Duodenal mucosa (tissue), 2 donors: ENCODE measurements at regions not wholly inside any gene's neighbourhood (a gene's known extent, or its start where the extent isn't known, plus 50 kb on each side); places are given as distances from the start of the nearest gene placed in this dataset.
"Not testable (repeated sequence)": the region's sequence is repeated elsewhere in the genome, so short reads cannot be mapped to it uniquely, and the experiment has no call there.

Experiments used
- H3K27ac ChIP-seq: one replicate; pipeline ENCODE4 v1.7.0; 2013; ENCODE audit warnings: low read depth, low read length
- H3K27me3 ChIP-seq, 2 donors: one replicate each; pipeline ENCODE4 v1.7.0; 2013; ENCODE audit warnings: low read length in 2 of 2, control low read depth in 1 of 2; ENCODE audit not compliant: insufficient read depth in 2 of 2, control insufficient read depth in 1 of 2
- H3K36me3 ChIP-seq, 2 donors: one replicate each; pipeline ENCODE4 v1.7.0; 2013; ENCODE audit warnings: low read length in 2 of 2, control low read depth in 1 of 2; ENCODE audit not compliant: insufficient read depth in 2 of 2, control insufficient read depth in 1 of 2
- H3K4me1 ChIP-seq, 2 donors: one replicate each; pipeline ENCODE4 v1.7.0; 2013; ENCODE audit warnings: low read length in 2 of 2, control low read depth in 1 of 2; ENCODE audit not compliant: insufficient read depth in 2 of 2, control insufficient read depth in 1 of 2
- H3K4me3 ChIP-seq, 2 donors: one replicate each; pipeline ENCODE4 v1.7.0; 2013; ENCODE audit warnings: low read length in 2 of 2, low read depth in 1 of 2
- H3K9ac ChIP-seq, 2 donors: one replicate each; pipeline ENCODE4 v1.7.0; 2013; ENCODE audit warnings: low read length in 2 of 2, low read depth in 1 of 2
- H3K9me3 ChIP-seq, 2 donors: one replicate each; pipeline ENCODE4 v1.7.0; 2013; ENCODE audit warnings: low read length in 2 of 2, control low read depth in 1 of 2; ENCODE audit not compliant: control insufficient read depth in 1 of 2

DNA sequence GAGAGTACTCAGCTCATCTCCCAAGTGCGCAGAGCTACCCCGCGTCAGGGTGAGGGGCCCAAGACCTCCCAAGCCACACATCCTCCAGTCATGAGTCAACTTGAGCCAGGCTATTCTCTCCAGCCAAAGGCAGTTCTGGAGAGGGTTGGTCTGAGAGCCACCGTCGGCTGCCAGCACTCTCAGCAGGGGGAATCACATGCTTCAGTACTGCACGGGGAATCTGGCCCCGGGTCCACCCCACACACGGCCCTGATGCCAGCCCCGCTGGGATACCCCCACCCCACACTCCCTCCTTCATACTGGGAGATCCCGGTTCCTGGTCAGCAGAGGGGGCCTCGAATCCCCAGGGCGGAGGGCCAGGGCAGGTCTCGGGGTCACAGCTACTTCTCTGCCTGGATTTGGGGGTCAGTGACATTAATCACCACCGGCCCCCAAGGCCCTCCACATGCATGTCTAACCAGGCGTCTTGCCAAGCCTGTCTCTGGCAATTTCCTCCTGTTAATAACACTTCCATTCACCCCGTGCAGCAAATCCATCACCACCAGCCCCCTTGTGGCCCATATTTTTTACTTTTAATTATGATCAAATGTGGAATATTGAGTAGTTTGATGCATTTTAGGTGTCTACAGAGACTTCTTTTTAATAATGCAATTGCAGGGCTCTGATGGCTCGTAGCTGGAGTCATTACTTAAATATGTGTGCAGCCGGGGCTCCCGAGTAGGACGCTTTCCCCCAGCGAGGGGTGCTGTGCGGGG, 102.9 kb upstream of the PPP1R26 start:
- H3K27me3 ChIP-seq: no peaks in the 10 kb centered on the region

GRCh38 chr9:135377431-135377830, 102.2 kb upstream of the PPP1R26 start:
- no peaks in the 10 kb centered on the region for H3K36me3 ChIP-seq

More for the DNA sequence above, 102.9 kb upstream of the PPP1R26 start:
- Histone ChIP-seq H3K4me3 (no peak overlapping the region), H3K9ac (no peak overlapping the region), H3K4me1 (no peaks in the 10 kb centered on the region), H3K9me3 (no peaks in the 10 kb centered on the region), H3K27ac (no peak overlapping the region), H3K36me3 (no peaks in the 10 kb centered on the region)

DNA sequence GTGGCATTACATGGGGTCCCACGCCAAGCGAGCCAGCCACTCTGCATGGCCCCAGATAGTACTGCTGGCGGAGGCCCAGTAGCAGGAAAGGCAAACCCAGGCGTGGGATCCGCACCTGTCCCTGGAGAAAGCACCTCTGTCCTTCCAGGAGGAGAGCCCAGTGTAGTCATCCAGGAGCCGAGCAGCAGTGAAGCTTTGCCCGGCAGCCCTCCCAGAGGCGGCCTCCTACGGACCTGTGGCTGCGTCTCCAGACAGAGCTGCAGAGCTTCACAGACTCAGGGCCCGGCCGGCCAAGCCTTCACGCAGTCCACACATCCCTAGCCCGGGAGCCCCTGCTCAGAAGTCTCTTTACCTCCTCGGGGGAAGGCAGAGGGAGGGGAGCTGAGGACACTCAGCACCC, 100.8 kb upstream of the PPP1R26 start:
- Histone ChIP-seq H3K9me3 (no peaks in the 10 kb centered on the region), H3K27ac (no peak overlapping the region), H3K36me3 (no peaks in the 10 kb centered on the region), H3K4me1 (no peaks in the 10 kb centered on the region), H3K4me3 (no peak overlapping the region), H3K27me3 (no peaks in the 10 kb centered on the region), H3K9ac (no peak overlapping the region)

More at GRCh38 chr9:135377431-135377830, 102.2 kb upstream of the PPP1R26 start:
- no peak overlapping the region for H3K27ac ChIP-seq
- no peaks in the 10 kb centered on the region for H3K4me1 ChIP-seq
- no peak overlapping the region for H3K4me3 ChIP-seq
- no peaks in the 10 kb centered on the region for H3K9me3 ChIP-seq
- H3K9ac ChIP-seq: no peak overlapping the region
- no peaks in the 10 kb centered on the region for H3K27me3 ChIP-seq

DNA sequence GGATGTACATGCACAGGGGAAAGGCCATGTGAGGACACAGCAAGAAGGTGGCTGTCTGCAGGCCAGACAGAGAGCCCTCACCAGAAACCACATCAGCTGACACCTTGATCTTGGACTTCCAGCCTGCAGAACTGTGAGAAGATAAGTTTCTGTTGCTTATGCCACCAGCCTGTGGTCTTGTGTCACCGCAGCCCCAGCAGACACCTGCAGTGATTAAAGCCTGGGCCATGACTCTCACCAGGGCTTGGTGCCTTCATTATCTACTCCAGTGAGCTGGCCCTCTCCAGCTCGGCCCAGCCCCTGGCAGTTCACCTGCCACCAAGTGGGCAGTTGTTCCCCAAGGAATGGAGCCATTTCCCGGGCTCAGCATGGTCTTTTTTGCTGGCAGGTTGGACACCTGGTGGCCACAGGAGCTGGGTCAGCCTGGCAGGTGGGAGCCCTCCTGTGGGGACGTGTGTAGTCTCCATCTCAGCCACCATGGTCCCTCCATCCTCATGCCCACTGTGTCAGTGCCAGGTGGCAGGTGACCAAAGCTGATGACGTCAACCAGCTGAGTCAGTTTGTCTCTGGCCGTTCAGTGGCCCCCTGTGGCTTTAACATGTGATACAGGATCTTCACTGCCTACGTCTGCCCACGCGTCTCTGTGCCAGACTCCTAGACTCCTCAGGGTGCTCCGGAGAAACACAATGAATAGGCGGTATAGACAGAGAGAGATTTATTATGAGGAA, 99.9 kb upstream of the PPP1R26 start:
- Histone ChIP-seq H3K4me3 (no peak overlapping the region), H3K9ac (no peak overlapping the region), H3K27ac (no peak overlapping the region), H3K27me3 (no peaks in the 10 kb centered on the region), H3K36me3 (no peaks in the 10 kb centered on the region), H3K4me1 (no peaks in the 10 kb centered on the region), H3K9me3 (no peaks in the 10 kb centered on the region)

DNA sequence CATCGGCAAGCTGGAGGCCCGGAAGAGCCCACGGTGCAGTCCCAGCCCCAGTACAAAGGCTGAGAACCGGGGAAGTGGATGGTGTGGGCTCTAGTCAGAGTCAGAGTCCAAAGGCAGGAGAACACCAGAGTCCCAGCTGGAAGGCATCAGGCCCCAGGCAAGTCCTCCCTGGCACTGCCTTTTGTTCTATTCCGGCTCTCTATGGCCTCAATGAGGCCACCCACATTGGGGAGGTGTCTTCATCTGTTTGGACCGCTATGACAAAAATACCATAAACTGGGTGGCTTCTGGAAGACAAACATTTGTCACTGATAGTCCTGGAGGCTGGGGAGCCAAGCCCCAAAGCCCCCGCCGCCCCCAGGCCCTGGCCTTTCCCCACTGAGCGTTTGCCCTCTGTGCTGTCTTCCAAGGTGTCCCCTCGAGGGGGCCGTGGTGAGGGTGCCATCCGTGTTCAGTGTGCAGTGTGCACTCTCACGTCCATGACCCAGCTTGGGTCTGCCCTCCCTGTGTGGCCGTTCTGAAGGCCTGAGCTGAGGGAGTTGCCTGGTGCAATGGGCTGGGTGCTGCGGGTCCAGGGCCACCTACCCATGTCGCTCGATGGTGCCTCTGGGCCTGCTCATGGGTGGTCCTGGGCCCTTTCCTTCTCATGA, 99.1 kb upstream of the PPP1R26 start:
- no peaks in the 10 kb centered on the region for H3K36me3 ChIP-seq
- H3K4me1 ChIP-seq: no peaks in the 10 kb centered on the region
- H3K27ac ChIP-seq: no peak overlapping the region
- no peaks in the 10 kb centered on the region for H3K9me3 ChIP-seq
- no peak overlapping the region for H3K9ac ChIP-seq
- H3K27me3 ChIP-seq: no peaks in the 10 kb centered on the region
- H3K4me3 ChIP-seq: no peak overlapping the region

GRCh38 chr9:135381762-135382310, 97.7 kb upstream of the PPP1R26 start:
- H3K36me3 ChIP-seq: no peaks in the 10 kb centered on the region
- no peak overlapping the region for H3K9ac ChIP-seq
- no peaks in the 10 kb centered on the region for H3K9me3 ChIP-seq
- H3K4me1 ChIP-seq: no peaks in the 10 kb centered on the region
- H3K4me3 ChIP-seq: no peak overlapping the region
- H3K27ac ChIP-seq: no peak overlapping the region
- no peaks in the 10 kb centered on the region for H3K27me3 ChIP-seq

GRCh38 chr9:135384226-135384625, 95.4 kb upstream of the PPP1R26 start:
- Histone ChIP-seq H3K4me3 (no peak overlapping the region), H3K27ac (no peak overlapping the region), H3K9ac (no peak overlapping the region), H3K27me3 (no peaks in the 10 kb centered on the region), H3K36me3 (no peaks in the 10 kb centered on the region), H3K9me3 (no peaks in the 10 kb centered on the region), H3K4me1 (no peaks in the 10 kb centered on the region)

DNA sequence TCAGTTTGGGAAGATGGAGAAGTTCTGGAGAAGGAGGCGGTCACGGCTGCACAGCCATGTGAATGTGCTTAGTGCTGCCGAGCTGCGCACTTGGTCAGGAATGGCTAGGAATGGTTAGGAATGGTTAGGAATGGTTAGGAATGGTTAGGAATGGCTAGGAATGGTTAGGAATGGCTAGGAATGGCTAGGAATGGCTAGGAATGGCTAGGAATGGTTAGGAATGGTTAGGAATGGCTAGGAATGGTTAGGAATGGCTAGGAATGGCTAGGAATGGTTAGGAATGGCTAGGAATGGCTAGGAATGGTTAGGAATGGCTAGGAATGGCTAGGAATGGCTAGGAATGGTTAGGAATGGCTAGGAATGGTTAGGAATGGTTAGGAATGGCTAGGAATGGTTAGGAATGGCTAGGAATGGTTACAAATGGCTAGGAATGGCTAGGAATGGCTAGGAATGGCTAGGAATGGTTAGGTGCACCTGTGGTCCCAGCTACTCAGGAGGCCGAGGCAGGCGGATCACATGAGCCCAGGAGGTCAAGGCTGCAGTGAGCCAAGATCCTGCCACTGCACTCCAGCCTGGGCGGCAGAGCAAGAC, 94.7 kb upstream of the PPP1R26 start:
- H3K9ac ChIP-seq, H3K4me3 ChIP-seq, H3K9me3 ChIP-seq, H3K27me3 ChIP-seq, H3K27ac ChIP-seq, H3K4me1 ChIP-seq, H3K36me3 ChIP-seq: not testable (repeated sequence)

DNA sequence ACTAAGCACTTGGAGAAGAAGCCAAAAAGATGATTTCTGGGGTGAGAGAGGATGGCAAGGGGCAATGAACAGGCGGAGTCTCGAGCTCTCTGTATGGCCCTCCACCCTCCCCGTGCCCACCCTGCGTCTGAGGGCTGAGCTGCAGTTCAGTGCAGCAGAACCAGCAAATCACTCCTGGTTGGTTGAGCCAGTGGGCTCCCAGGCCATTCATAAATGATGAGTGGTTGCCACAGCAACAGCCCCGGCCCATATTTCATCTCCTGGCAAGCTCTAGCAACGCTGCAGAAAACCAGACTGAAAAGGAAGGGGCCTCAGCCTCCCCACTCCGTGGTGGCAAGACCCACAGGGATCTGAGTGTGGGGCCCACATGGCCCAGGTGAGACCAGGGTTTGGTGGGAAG, 93.8 kb upstream of the PPP1R26 start:
- no peak overlapping the region for H3K27ac ChIP-seq
- no peaks in the 10 kb centered on the region for H3K9me3 ChIP-seq
- no peaks in the 10 kb centered on the region for H3K27me3 ChIP-seq
- H3K4me1 ChIP-seq: no peaks in the 10 kb centered on the region
- no peaks in the 10 kb centered on the region for H3K36me3 ChIP-seq
- no peak overlapping the region for H3K9ac ChIP-seq
- no peak overlapping the region for H3K4me3 ChIP-seq

GRCh38 chr9:135387976-135388375, 91.6 kb upstream of the PPP1R26 start:
- H3K9me3 ChIP-seq: no peaks in the 10 kb centered on the region
- no peaks in the 10 kb centered on the region for H3K4me1 ChIP-seq
- H3K27me3 ChIP-seq: no peaks in the 10 kb centered on the region
- H3K9ac ChIP-seq: no peak overlapping the region
- H3K36me3 ChIP-seq: no peaks in the 10 kb centered on the region
- no peak overlapping the region for H3K27ac ChIP-seq
- H3K4me3 ChIP-seq: no peak overlapping the region
